Activated CD4-positive, CD25-positive, alpha-beta regulatory T cell treated with anti-CD3 and anti-CD28 coated beads, Interleukin-2, amount 50 U/mL, for 72 hours (primary cell): ENCODE measurements at regions not wholly inside any gene's neighbourhood (a gene's known extent, or its start where the extent isn't known, plus 50 kb on each side); places are given as distances from the start of the nearest gene placed in this dataset.
A peak's percentile ranks its signal among the peaks of the same experiment; 100 is the strongest.

Experiments
- DNase-seq: peaks from one replicate; pipeline ENCODE4 v3.0.0; 2021

- DNase-seq, result no peak
These were observed 97.6 kb upstream of the DIO3 start for GRCh38 chr14:101463566-101464171.

- DNase-seq, result no peak
These were observed 96.8 kb upstream of the DIO3 start for GRCh38 chr14:101464310-101464983.

- no peak for DNase-seq
These were observed 96.1 kb upstream of the DIO3 start for GRCh38 chr14:101464984-101465794.

GRCh38 chr14:101465795-101466448 lies 95.4 kb upstream of the DIO3 start:
- DNase-seq, result no peak

GRCh38 chr14:101466456-101467180 lies 94.7 kb upstream of the DIO3 start:
- peak; percentile 1 for DNase-seq

GRCh38 chr14:101467181-101467926 lies 93.9 kb upstream of the DIO3 start:
- DNase-seq, result no peak

- DNase-seq, result no peak
These were observed 91.7 kb upstream of the DIO3 start for GRCh38 chr14:101469382-101470247.

GRCh38 chr14:101470266-101470665 lies 91.0 kb upstream of the DIO3 start:
- no peak for DNase-seq

GRCh38 chr14:101471723-101472517 lies 89.4 kb upstream of the DIO3 start:
- no peak for DNase-seq

GRCh38 chr14:101472518-101472849 lies 88.8 kb upstream of the DIO3 start:
- peak; percentile 18 for DNase-seq

GRCh38 chr14:101473045-101473729 lies 88.1 kb upstream of the DIO3 start:
- DNase-seq, result no peak

GRCh38 chr14:101473795-101474562 lies 87.3 kb upstream of the DIO3 start:
- DNase-seq, result peak; percentile 6

GRCh38 chr14:101474563-101475455 lies 86.5 kb upstream of the DIO3 start:
- no peak for DNase-seq

GRCh38 chr14:101475456-101476257 lies 85.6 kb upstream of the DIO3 start:
- no peak for DNase-seq

GRCh38 chr14:101476258-101476915 lies 84.9 kb upstream of the DIO3 start:
- no peak for DNase-seq

GRCh38 chr14:101476916-101477553 lies 84.3 kb upstream of the DIO3 start:
- no peak for DNase-seq
